Mammary epithelial cell (primary cell): ENCODE measurements at regions not wholly inside any gene's neighbourhood (a gene's known extent, or its start where the extent isn't known, plus 50 kb on each side); places are given as distances from the start of the nearest gene placed in this dataset.

Experiments used
- CTCF ChIP-seq, 2 donors: IDR thresholded peaks in 1 of 2; conservative IDR thresholded peaks in 1 of 2; 2 replicates each; pipeline ENCODE4 v1.5.1; 2011 to 2012; ENCODE audit warnings: inconsistent platforms in 2 of 2, low read length in 2 of 2, mild to moderate bottlenecking in 2 of 2, control low read depth in 1 of 2, low read depth in 1 of 2; ENCODE audit not compliant: insufficient read depth in 1 of 2; ENCODE audit errors: extremely low read depth in 1 of 2
- EZH2 ChIP-seq: IDR thresholded peaks from 2 replicates; pipeline ENCODE4 v1.6.1; 2012; ENCODE audit warnings: low read length, inconsistent platforms, borderline replicate concordance

GRCh38 chr1:184836934-184837895 is 82.6 kb upstream of the EDEM3 start:
- TF ChIP-seq CTCF (conservative IDR thresholded peaks at IDR 0.05 in 1 of 2, IDR thresholded peaks at IDR 0.05 in 1 of 2; ENCODE audit: extremely low read depth in 1 of 2, insufficient read depth in 1 of 2, low read depth in 1 of 2, low read length in 2 of 2), result no peak
- TF ChIP-seq EZH2, result no peak
